GM13976 (cell line): ENCODE measurements at regions not wholly inside any gene's neighbourhood (a gene's known extent, or its start where the extent isn't known, plus 50 kb on each side); places are given as distances from the start of the nearest gene placed in this dataset.
"Not testable (repeated sequence)": the region's sequence is repeated elsewhere in the genome, so short reads cannot be mapped to it uniquely, and the experiment has no call there.

Experiments used
- DNase-seq: peaks from one replicate; pipeline ENCODE4 v3.0.0; 2012; ENCODE audit warnings: low spot score
- in situ Hi-C: fragments of 300-500 bp; cut with MboI; formaldehyde crosslinking; loops from one replicate; pipeline ENCODE4 v1.12.0; 2022; ENCODE audit warnings: low sequenced_read_pairs, mixed read lengths, inconsistent platforms; ENCODE audit not compliant: unreplicated experiment
- TF ChIP-seq, protein P1 (sequence below): IDR thresholded peaks from 2 replicates; pipeline ENCODE4 v1.5.1; 2012; ENCODE audit warnings: borderline replicate concordance, mild to moderate bottlenecking; ENCODE audit not compliant: insufficient read depth; ENCODE audit errors: extremely low read depth, missing control alignments, control extremely low read depth

- in situ Hi-C loops, DNase-seq: not testable (repeated sequence)
Observed at GRCh38 chr2:187610450-187610849, 56.2 kb upstream of the TFPI start.

- in situ Hi-C loops, result no loop called here
- no peak for DNase-seq
- TF ChIP-seq, protein P1, sequence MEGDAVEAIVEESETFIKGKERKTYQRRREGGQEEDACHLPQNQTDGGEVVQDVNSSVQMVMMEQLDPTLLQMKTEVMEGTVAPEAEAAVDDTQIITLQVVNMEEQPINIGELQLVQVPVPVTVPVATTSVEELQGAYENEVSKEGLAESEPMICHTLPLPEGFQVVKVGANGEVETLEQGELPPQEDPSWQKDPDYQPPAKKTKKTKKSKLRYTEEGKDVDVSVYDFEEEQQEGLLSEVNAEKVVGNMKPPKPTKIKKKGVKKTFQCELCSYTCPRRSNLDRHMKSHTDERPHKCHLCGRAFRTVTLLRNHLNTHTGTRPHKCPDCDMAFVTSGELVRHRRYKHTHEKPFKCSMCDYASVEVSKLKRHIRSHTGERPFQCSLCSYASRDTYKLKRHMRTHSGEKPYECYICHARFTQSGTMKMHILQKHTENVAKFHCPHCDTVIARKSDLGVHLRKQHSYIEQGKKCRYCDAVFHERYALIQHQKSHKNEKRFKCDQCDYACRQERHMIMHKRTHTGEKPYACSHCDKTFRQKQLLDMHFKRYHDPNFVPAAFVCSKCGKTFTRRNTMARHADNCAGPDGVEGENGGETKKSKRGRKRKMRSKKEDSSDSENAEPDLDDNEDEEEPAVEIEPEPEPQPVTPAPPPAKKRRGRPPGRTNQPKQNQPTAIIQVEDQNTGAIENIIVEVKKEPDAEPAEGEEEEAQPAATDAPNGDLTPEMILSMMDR, result no peak
Observed at GRCh38 chr2:187612857-187613256, 58.6 kb upstream of the TFPI start.

DNA sequence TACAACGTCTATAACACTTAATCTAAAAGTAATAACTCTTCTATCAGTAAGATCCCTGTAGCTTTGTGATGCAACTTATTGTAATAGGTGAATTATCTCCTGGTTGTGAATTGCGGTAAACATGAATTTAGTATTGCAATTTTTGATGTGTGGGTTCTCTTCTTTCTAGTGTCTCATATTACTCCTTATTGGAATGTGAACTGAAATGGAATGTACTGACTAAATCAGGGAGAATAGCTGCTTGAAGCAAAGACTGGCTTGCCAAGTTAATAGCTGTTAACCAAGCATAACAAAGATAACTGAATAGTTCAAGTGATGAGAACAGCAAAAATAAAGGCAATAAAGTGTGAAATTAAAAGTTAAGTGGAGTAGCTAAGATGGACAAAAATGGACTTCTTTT lies 60.5 kb upstream of the TFPI start:
- no peak for DNase-seq
- TF ChIP-seq, protein P1, result no peak
- in situ Hi-C loops, result no loop called here

GRCh38 chr2:187615364-187615763 lies 61.1 kb upstream of the TFPI start:
- DNase-seq, result no peak
- in situ Hi-C loops, result no loop called here
- TF ChIP-seq, protein P1, result no peak

DNA sequence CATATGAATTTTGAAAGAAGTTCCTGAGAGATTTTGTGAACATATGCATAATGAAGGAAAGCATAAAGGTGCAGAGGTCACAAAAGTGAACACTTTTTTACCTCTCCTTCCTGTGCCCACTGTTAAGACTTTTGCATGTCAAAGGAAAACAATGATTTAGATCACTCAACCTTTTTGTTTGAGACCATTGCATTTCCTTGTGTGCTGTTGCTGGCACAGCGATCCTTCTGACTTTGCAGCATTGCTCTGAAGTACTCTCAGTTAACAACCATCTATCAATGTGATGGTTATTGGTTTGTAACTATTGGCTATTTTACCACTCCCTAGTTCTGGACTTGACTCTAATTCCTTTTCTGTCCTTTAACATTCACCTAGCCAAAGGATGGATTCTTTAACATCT lies 61.7 kb upstream of the TFPI start:
- TF ChIP-seq, protein P1, result no peak

DNA sequence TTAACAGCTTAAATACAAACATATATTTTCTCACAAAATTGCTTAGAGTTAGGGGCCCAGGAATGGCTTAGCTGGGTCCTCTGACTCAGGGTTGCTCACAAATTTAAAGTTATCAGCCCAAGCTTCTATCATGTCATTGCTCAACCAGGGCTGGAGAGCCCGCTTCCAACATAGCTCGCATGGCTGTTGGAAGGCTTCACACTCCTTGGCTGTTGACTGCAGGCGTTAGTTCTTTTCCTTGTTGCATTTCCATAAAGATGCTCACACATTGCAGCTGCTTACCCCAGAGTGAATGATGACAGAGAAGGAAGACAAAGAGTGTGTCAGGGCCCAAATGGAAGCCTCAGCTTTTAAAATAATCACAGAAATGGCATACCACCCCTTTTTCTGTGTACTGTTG lies 62.9 kb upstream of the TFPI start:
- TF ChIP-seq, protein P1, result no peak
- no peak for DNase-seq
- in situ Hi-C loops, result no loop called here

More for the DNA sequence above, 61.7 kb upstream of the TFPI start:
- in situ Hi-C loops, result no loop called here
- DNase-seq, result no peak

DNA sequence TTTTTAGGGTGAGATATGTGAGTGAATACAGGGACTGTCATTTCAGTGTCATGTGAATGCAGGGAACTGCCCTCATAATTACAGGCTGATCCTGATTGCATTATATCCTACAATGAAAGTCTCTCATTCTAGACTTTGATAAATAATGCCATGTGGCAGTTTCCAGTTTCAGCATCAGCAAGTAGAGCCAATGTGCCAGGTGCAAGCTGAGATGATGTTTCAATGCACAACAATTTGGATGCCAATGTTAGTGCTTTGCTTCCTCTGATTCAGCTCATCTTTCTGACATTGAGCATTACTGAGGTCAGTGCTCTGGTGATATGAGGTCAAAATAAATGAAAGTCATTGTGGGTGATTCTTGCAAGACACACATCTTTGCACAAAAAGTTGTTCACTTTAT lies 63.7 kb upstream of the TFPI start:
- in situ Hi-C loops, result no loop called here
- TF ChIP-seq, protein P1, result no peak
- no peak for DNase-seq

DNA sequence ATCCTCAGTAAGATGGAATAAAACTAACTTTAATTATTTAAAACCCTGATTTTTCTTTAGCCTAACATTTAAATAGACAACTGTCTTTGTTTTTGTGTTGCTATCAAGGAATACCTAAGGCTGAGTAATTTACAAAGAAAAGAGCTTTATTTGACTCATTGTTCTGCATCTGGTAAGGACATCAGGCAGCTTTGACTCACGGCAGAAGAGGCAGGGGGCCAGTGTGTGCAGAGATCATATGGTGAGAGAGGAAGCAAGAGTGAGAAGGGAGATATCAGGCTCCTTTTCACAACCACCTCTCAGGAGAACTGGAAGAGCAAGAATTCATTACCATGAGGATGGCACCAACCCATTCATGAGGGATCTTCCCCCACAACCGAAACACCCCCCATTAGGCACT lies 64.6 kb upstream of the TFPI start:
- in situ Hi-C loops, result no loop called here
- DNase-seq, result no peak
- TF ChIP-seq, protein P1, result no peak
